ENCODE measurements at regions not wholly inside any gene's neighbourhood (a gene's known extent, or its start where the extent isn't known, plus 50 kb on each side); places are given as distances from the start of the nearest gene placed in this dataset.

DNA sequence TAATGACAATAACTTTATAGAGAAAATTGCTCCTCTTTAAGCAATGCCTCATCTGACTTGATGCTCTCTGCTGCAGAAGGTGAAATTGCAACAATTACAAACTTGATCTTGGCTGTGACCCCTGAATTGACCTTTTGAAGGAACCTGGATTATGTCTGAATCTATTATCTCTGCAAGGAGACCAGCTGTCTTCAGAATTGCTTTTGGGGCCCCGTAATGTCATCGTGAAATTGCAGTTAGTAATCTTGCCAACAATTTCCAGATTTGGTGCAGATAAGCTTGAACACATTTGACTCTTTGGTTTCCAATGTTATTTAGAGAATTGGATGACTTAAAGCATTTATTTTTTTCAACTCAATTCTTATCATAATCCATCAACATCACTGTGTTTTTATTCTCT lies 520.6 kb downstream of the CCSER2 start:
- H3K4me1 ChIP-seq: no peaks in the 10 kb centered on the region
- no peak overlapping the region for H3K4me3 ChIP-seq
- no peak overlapping the region for H3K27ac ChIP-seq
- TF ChIP-seq POLR2A (IDR thresholded peaks at IDR 0.05) (no peak), CTCF (IDR thresholded peaks at IDR 0.05) (no peak)
- no peaks in the 10 kb centered on the region for H3K9me3 ChIP-seq
- intact Hi-C loops (cut with DNase I): no loop called here
- H3K27me3 ChIP-seq: no peaks in the 10 kb centered on the region
- DNase-seq (no peak), ATAC-seq (no peak)
- H3K36me3 ChIP-seq (replicated peaks in 1 of 2; ENCODE audit: insufficient read depth in 1 of 2, low read depth in 2 of 2): no peaks in the 10 kb centered on the region
- 18 to 28% methylated on average over 2 of the region's 2 CpGs for WGBS, 2 donors

DNA sequence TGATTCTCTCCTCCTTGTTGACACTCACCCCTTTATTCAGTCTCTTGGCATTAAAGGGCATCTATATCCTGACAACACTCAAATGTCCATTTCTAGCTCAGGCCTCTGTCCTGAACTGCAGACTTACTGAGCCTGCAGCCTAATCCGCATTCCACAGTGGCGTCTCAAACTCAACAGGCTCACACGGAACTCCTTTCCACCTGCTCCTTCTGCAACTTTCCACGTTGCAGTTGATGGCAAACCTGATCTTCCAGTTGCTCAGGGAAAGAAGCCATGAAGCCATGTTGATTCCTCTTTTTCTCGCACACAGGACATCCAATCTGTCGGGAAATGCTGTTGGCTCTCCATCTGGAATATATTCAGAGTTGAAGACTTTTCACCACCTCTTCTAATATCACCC lies 522.4 kb downstream of the CCSER2 start:
- DNase-seq (no peak), ATAC-seq (no peak)
- no peak for TF ChIP-seq POLR2A (IDR thresholded peaks at IDR 0.05)
- no peak for TF ChIP-seq CTCF (IDR thresholded peaks at IDR 0.05)
- no peaks in the 10 kb centered on the region for H3K4me1 ChIP-seq
- no peak overlapping the region for H3K27ac ChIP-seq
- intact Hi-C loops (cut with DNase I): no loop called here
- 80 to 89% methylated on average over 6 of the region's 6 CpGs for WGBS, 2 donors
- H3K27me3 ChIP-seq: no peaks in the 10 kb centered on the region
- H3K9me3 ChIP-seq: no peaks in the 10 kb centered on the region
- H3K36me3 ChIP-seq (replicated peaks in 1 of 2; ENCODE audit: insufficient read depth in 1 of 2, low read depth in 2 of 2): no peaks in the 10 kb centered on the region
- H3K4me3 ChIP-seq: no peak overlapping the region

DNA sequence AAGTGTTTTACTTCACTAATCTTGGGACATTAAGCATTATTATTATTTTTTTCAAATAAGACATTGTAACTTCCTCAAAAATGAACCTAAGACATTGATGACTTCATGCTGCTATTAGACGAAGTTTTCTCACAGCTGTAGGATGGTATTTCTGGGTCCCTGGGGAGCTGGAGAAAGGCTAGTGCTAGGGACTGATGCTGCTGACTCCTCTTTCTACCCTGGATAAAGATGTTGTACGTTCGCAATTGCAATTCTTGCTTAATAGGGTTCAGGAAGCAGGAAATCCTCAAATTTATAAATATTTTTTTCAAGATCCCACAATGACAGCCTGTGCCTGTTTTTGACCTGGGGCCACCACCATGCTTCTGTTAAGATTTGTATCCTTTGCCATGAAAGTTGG lies 526.0 kb downstream of the CCSER2 start:
- intact Hi-C loops (cut with DNase I): no loop called here
- WGBS, 2 donors: 46 to 59% methylated on average over 3 of the region's 3 CpGs
- no peak for ATAC-seq

DNA sequence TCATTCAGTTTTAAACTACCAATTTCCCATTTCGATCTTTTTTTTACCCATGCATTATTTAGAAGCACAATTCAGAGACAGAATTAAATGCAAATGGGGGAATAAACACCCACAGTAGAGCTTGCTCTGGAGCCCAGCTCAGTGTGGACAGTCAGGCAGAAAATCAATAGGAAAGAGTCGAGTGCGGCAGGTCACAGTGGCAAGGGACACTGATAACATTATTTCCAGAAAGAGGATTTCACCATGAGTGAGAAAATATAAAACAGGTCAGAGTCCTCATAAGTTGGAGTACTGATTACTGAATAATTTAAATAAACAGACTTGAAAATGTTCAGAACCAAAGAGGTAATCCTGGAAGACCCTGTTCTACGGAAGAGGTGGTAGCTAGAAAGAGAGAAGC lies 532.5 kb downstream of the CCSER2 start:
- no peak for ATAC-seq
- Histone ChIP-seq H3K27ac (no peak overlapping the region), H3K4me3 (no peak overlapping the region), H3K27me3 (no peaks in the 10 kb centered on the region), H3K36me3 (replicated peaks in 1 of 2; ENCODE audit: insufficient read depth in 1 of 2, low read depth in 2 of 2) (no peaks in the 10 kb centered on the region), H3K9me3 (peaks cover 0 to 7% (median 0%) of the 10 kb centered on the region in 3 donors), H3K4me1 (no peaks in the 10 kb centered on the region)
- TF ChIP-seq POLR2A (IDR thresholded peaks at IDR 0.05) (no peak), CTCF (IDR thresholded peaks at IDR 0.05) (no peak)
- intact Hi-C loops (cut with DNase I): no loop called here
- 47 to 56% methylated on average over 4 of the region's 4 CpGs for WGBS, 2 donors
- no peak for DNase-seq

More for the DNA sequence above, 526.0 kb downstream of the CCSER2 start:
- no peak overlapping the region for H3K4me3 ChIP-seq
- DNase-seq: no peak
- H3K4me1 ChIP-seq: no peaks in the 10 kb centered on the region
- TF ChIP-seq POLR2A (IDR thresholded peaks at IDR 0.05): no peak
- no peak for TF ChIP-seq CTCF (IDR thresholded peaks at IDR 0.05)
- no peaks in the 10 kb centered on the region for H3K27me3 ChIP-seq
- no peak overlapping the region for H3K27ac ChIP-seq
- H3K9me3 ChIP-seq: no peaks in the 10 kb centered on the region
- no peaks in the 10 kb centered on the region for H3K36me3 ChIP-seq (replicated peaks in 1 of 2; ENCODE audit: insufficient read depth in 1 of 2, low read depth in 2 of 2)

GRCh38 chr10:84862551-84862950 lies 534.2 kb downstream of the CCSER2 start:
- Histone ChIP-seq H3K4me3 (no peak overlapping the region), H3K27ac (no peak overlapping the region), H3K36me3 (replicated peaks in 1 of 2; ENCODE audit: insufficient read depth in 1 of 2, low read depth in 2 of 2) (no peaks in the 10 kb centered on the region), H3K4me1 (no peaks in the 10 kb centered on the region), H3K27me3 (no peaks in the 10 kb centered on the region), H3K9me3 (peaks cover 0 to 7% (median 0%) of the 10 kb centered on the region in 3 donors)
- TF ChIP-seq CTCF (IDR thresholded peaks at IDR 0.05) (no peak), POLR2A (IDR thresholded peaks at IDR 0.05) (no peak)
- intact Hi-C loops (cut with DNase I): no loop called here
- ATAC-seq (no peak), DNase-seq (no peak)
- WGBS, 2 donors: 87 to 88% methylated on average over 1 of the region's 1 CpG
